Esophagus squamous epithelium (tissue), 4 donors: ENCODE measurements at regions not wholly inside any gene's neighbourhood (a gene's known extent, or its start where the extent isn't known, plus 50 kb on each side); places are given as distances from the start of the nearest gene placed in this dataset.

ENCODE experiments used
- CTCF ChIP-seq, 6 experiments: fragments of 450-650 bp in 4 of 6; fragments of 200-600 bp in 2 of 6; sonication (generic) in 2 of 6; IDR thresholded peaks; one replicate each; pipeline ENCODE4 v1.5.1; 2016 to 2019; ENCODE audit warnings: antibody characterized with exemption in 6 of 6, mild to moderate bottlenecking in 4 of 6, moderate library complexity in 4 of 6
- POLR2A ChIP-seq, 4 donors: fragments of 450-650 bp; IDR thresholded peaks; one replicate each; pipeline ENCODE4 v1.6.1; 2017; ENCODE audit warnings: antibody characterized with exemption in 4 of 4, mild to moderate bottlenecking in 4 of 4, moderate library complexity in 3 of 4

- no peak for TF ChIP-seq CTCF (IDR thresholded peaks at IDR 0.05)
- TF ChIP-seq POLR2A (IDR thresholded peaks at IDR 0.05): no peak
These were observed 99.6 kb downstream of the FAM43A start for GRCh38 chr3:194785315-194785714.
